22Rv1 (cell line): ENCODE measurements at regions not wholly inside any gene's neighbourhood (a gene's known extent, or its start where the extent isn't known, plus 50 kb on each side); places are given as distances from the start of the nearest gene placed in this dataset.

Source experiments
- H3K27ac ChIP-seq: fragments of 450-650 bp; 2 replicates; pipeline ENCODE4 v1.5.1; 2017
- CTCF ChIP-seq: fragments of 450-650 bp; IDR thresholded peaks from 2 replicates; pipeline ENCODE4 v1.5.1; 2017; ENCODE audit warnings: mild to moderate bottlenecking
- ZFX ChIP-seq: fragments of 450-650 bp; IDR thresholded peaks from 2 replicates; pipeline ENCODE4 v1.6.1; 2017; ENCODE audit warnings: antibody characterized with exemption, borderline replicate concordance

- no peak for TF ChIP-seq ZFX
- TF ChIP-seq CTCF = no peak
- no peak overlapping the region for H3K27ac ChIP-seq
Observed at GRCh38 chr2:167322795-167323194, 434.5 kb downstream of the XIRP2 start.

GRCh38 chr2:167318581-167318980 is 430.3 kb downstream of the XIRP2 start:
- TF ChIP-seq ZFX (no peak), CTCF (no peak)

GRCh38 chr2:167310442-167310841 is 422.2 kb downstream of the XIRP2 start:
- TF ChIP-seq CTCF = no peak
- TF ChIP-seq ZFX = no peak
- no peak overlapping the region for H3K27ac ChIP-seq

More at GRCh38 chr2:167318581-167318980, 430.3 kb downstream of the XIRP2 start:
- H3K27ac ChIP-seq = no peak overlapping the region
